Gastroesophageal sphincter (tissue), 3 donors: ENCODE measurements at regions not wholly inside any gene's neighbourhood (a gene's known extent, or its start where the extent isn't known, plus 50 kb on each side); places are given as distances from the start of the nearest gene placed in this dataset.

Experiments
- CTCF ChIP-seq, 4 experiments: fragments of 200-600 bp in 2 of 4; fragments of 450-650 bp in 2 of 4; sonication (generic) in 1 of 4; IDR thresholded peaks; one replicate each; pipeline ENCODE4 v1.5.1; 2017 to 2019; ENCODE audit warnings: antibody characterized with exemption in 4 of 4, mild to moderate bottlenecking in 2 of 4, moderate library complexity in 2 of 4
- EP300 ChIP-seq: sonication (generic); formaldehyde crosslinking; IDR thresholded peaks from one replicate; pipeline ENCODE4 v1.6.1; 2017; ENCODE audit warnings: antibody characterized with exemption, mild to moderate bottlenecking
- POLR2A ChIP-seq, 2 donors: fragments of 450-650 bp; IDR thresholded peaks; one replicate each; pipeline ENCODE4 v1.6.1; 2017; ENCODE audit warnings: antibody characterized with exemption in 2 of 2, mild to moderate bottlenecking in 2 of 2, moderate library complexity in 1 of 2
- POLR2AphosphoS5 ChIP-seq: sonication (generic); formaldehyde crosslinking; IDR thresholded peaks from one replicate; pipeline ENCODE4 v1.6.1; 2017; ENCODE audit warnings: antibody characterized with exemption

GRCh38 chr4:181698221-181698620, 545.0 kb upstream of the TENM3 start:
- TF ChIP-seq CTCF (IDR thresholded peaks at IDR 0.05), result no peak
- TF ChIP-seq EP300, result no peak
- TF ChIP-seq POLR2A (IDR thresholded peaks at IDR 0.05), result no peak
- no peak for TF ChIP-seq POLR2AphosphoS5
